H1 (cell line): ENCODE measurements at regions not wholly inside any gene's neighbourhood (a gene's known extent, or its start where the extent isn't known, plus 50 kb on each side); places are given as distances from the start of the nearest gene placed in this dataset.

Experiments
- CTCF ChIA-PET: fragments of 300-600 bp; sonication (Branson Sonifier 250); formaldehyde crosslinking; loops from one replicate; lab custom pipeline; 2021; ENCODE audit not compliant: partially characterized antibody; lab: Charles Lee
- POLR2A ChIA-PET: fragments of 300-600 bp; sonication (Branson Sonifier 250); formaldehyde crosslinking; loops from one replicate; lab custom pipeline; 2021; ENCODE audit warnings: inconsistent platforms; ENCODE audit not compliant: partially characterized antibody; lab: Charles Lee
- DNase-seq, 2 experiments: peaks; one replicate each; pipeline versions ENCODE4 v3.0.0 to v3.0.0-alpha.2; 2010 to 2022; ENCODE audit warnings: low spot score in 2 of 2, low read depth in 1 of 2, mixed read lengths in 1 of 2
- FAIRE-seq: peaks from 2 replicates; lab custom pipeline; 2011; peaks lifted over from hg19 to GRCh38; lab: Jason Lieb, UNC
- H2AFZ ChIP-seq: 2 replicates; pipeline ENCODE4 v1.8.1; 2012; ENCODE audit warnings: low read length, inconsistent platforms
- H2AK5ac ChIP-seq: 2 replicates; pipeline ENCODE4 v1.6.1; 2013; ENCODE audit warnings: low read depth, low read length
- H2BK120ac ChIP-seq: replicated peaks from 2 replicates; pipeline ENCODE3; 2013; ENCODE audit warnings: low read depth, low read length, inconsistent platforms
- H2BK12ac ChIP-seq: 2 replicates; pipeline ENCODE4 v1.6.1; 2013; ENCODE audit warnings: low read depth, low read length
- H2BK15ac ChIP-seq: 2 replicates; pipeline ENCODE4 v1.6.1; 2013; ENCODE audit warnings: low read length
- H2BK20ac ChIP-seq: 2 replicates; pipeline ENCODE4 v1.6.1; 2013; ENCODE audit warnings: low read length
- H2BK5ac ChIP-seq: 2 replicates; pipeline ENCODE4 v1.6.1; 2013; ENCODE audit warnings: low read depth, low read length
- H3K14ac ChIP-seq: 2 replicates; pipeline ENCODE4 v1.6.1; 2013; ENCODE audit warnings: inconsistent platforms; ENCODE audit not compliant: insufficient read length
- H3K18ac ChIP-seq: 2 replicates; pipeline ENCODE4 v1.6.1; 2013; ENCODE audit warnings: low read length; ENCODE audit errors: extremely low read depth
- H3K23ac ChIP-seq: 2 replicates; pipeline ENCODE4 v1.6.1; 2013; ENCODE audit warnings: inconsistent platforms; ENCODE audit not compliant: insufficient read length
- H3K23me2 ChIP-seq: 2 replicates; pipeline ENCODE4 v1.6.1; 2013; ENCODE audit warnings: low read depth, low read length
- H3K27ac ChIP-seq: 2 replicates; pipeline ENCODE4 v1.6.1; 2011; ENCODE audit warnings: low read depth, low read length, inconsistent platforms
- H3K27me3 ChIP-seq, 4 experiments: replicated peaks in 1 of 4; 1 replicate in 1 of 4; 2 replicates in 3 of 4; pipeline versions ENCODE4 v1.6.1 to v1.8.1; 2011 to 2013; ENCODE audit warnings: low read length in 3 of 4, mild to moderate bottlenecking in 3 of 4, inconsistent platforms in 2 of 4, mixed read lengths in 2 of 4, moderate library complexity in 1 of 4; ENCODE audit not compliant: control insufficient read depth in 3 of 4, insufficient read depth in 3 of 4; ENCODE audit errors: extremely low read depth in 1 of 4
- H3K36me3 ChIP-seq, 4 experiments: 2 replicates each; pipeline versions ENCODE4 v1.6.1 to v1.8.1; 2011 to 2013; ENCODE audit warnings: mild to moderate bottlenecking in 4 of 4, low read length in 3 of 4, moderate library complexity in 2 of 4, control low read depth in 1 of 4, inconsistent platforms in 1 of 4; ENCODE audit not compliant: insufficient read depth in 4 of 4, control insufficient read depth in 2 of 4
- H3K4ac ChIP-seq: replicated peaks from 2 replicates; pipeline ENCODE3; 2013; ENCODE audit warnings: low read length, low read depth, mixed read lengths, inconsistent platforms; ENCODE audit not compliant: insufficient read length
- H3K4me1 ChIP-seq, 4 experiments: replicated peaks in 1 of 4; 1 replicate in 1 of 4; 2 replicates in 3 of 4; pipeline versions ENCODE4 v1.6.1 to v1.8.1; 2011 to 2013; ENCODE audit warnings: low read length in 3 of 4, inconsistent platforms in 2 of 4, mixed read lengths in 1 of 4; ENCODE audit not compliant: insufficient read depth in 4 of 4, control insufficient read depth in 3 of 4
- H3K4me2 ChIP-seq, 2 experiments: 2 replicates each; pipeline versions ENCODE4 v1.6.1 to v1.8.1; 2011 to 2013; ENCODE audit warnings: low read depth in 2 of 2, low read length in 2 of 2, control low read depth in 1 of 2, inconsistent platforms in 1 of 2, mild to moderate bottlenecking in 1 of 2; ENCODE audit not compliant: insufficient read depth in 1 of 2
- H3K4me3 ChIP-seq, 4 experiments: fragments of 200-600, 300-600 bp in 1 of 4; sonication (generic), shearing (Covaris generic), sonication (Bioruptor Twin) in 1 of 4; 2 replicates each; pipeline versions ENCODE4 v1.5.1 to v1.8.1; 2011 to 2016; ENCODE audit warnings: low read length in 4 of 4, low read depth in 3 of 4, control low read depth in 2 of 4, inconsistent platforms in 2 of 4, mild to moderate bottlenecking in 2 of 4, mixed read lengths in 1 of 4, moderate library complexity in 1 of 4; ENCODE audit not compliant: insufficient read depth in 2 of 4; ENCODE audit errors: extremely low read depth in 1 of 4
- H3K56ac ChIP-seq: replicated peaks from 2 replicates; pipeline ENCODE3; 2013; ENCODE audit warnings: low read depth, mild to moderate bottlenecking, mixed read lengths, low read length, inconsistent platforms; ENCODE audit not compliant: insufficient read length
- H3K79me1 ChIP-seq: 2 replicates; pipeline ENCODE4 v1.6.1; 2013; ENCODE audit warnings: low read depth, low read length, control low read depth
- H3K79me2 ChIP-seq, 2 experiments: 2 replicates each; pipeline versions ENCODE4 v1.6.1 to v1.8.1; 2012 to 2013; ENCODE audit warnings: low read length in 2 of 2, mild to moderate bottlenecking in 2 of 2, inconsistent platforms in 1 of 2; ENCODE audit not compliant: insufficient read depth in 2 of 2, control insufficient read depth in 1 of 2
- H3K9ac ChIP-seq, 4 experiments: replicated peaks in 1 of 4; 1 replicate in 1 of 4; 2 replicates in 3 of 4; pipeline versions ENCODE4 v1.6.1 to v1.8.1; 2011 to 2013; ENCODE audit warnings: low read depth in 3 of 4, low read length in 3 of 4, control low read depth in 2 of 4, mild to moderate bottlenecking in 2 of 4, moderate library complexity in 2 of 4, inconsistent platforms in 1 of 4; ENCODE audit errors: extremely low read depth in 1 of 4
- H3K9me3 ChIP-seq, 2 experiments: 2 replicates each; pipeline versions ENCODE4 v1.6.1 to v1.8.1; 2012 to 2013; ENCODE audit warnings: mild to moderate bottlenecking in 2 of 2, moderate library complexity in 2 of 2, control low read depth in 1 of 2, inconsistent platforms in 1 of 2, low read depth in 1 of 2, low read length in 1 of 2, mixed read lengths in 1 of 2; ENCODE audit not compliant: insufficient read depth in 2 of 2
- H4K20me1 ChIP-seq, 2 experiments: replicated peaks in 1 of 2; 2 replicates each; pipeline versions ENCODE3 to v1.8.1; 2011 to 2013; ENCODE audit warnings: inconsistent platforms in 2 of 2, low read length in 2 of 2, mild to moderate bottlenecking in 1 of 2; ENCODE audit not compliant: insufficient read depth in 2 of 2, control insufficient read depth in 1 of 2
- H4K5ac ChIP-seq: 2 replicates; pipeline ENCODE4 v1.6.1; 2013; ENCODE audit warnings: low read length, low read depth, mixed read lengths, inconsistent platforms; ENCODE audit not compliant: insufficient read length
- H4K8ac ChIP-seq: 2 replicates; pipeline ENCODE4 v1.8.0; 2013; ENCODE audit warnings: mild to moderate bottlenecking, moderate library complexity, low read length, inconsistent platforms; ENCODE audit not compliant: insufficient read depth; ENCODE audit errors: extremely low read depth
- H4K91ac ChIP-seq: replicated peaks from 2 replicates; pipeline ENCODE3; 2013; ENCODE audit warnings: low read length, mixed read lengths, inconsistent platforms; ENCODE audit not compliant: insufficient read length
- CBX5 ChIP-seq: fragments of 300-800, 300-1000 bp; sonication (generic); IDR thresholded peaks from 2 replicates; pipeline ENCODE4 v1.7.1; 2016; ENCODE audit warnings: antibody characterized with exemption, low read length, low read depth
- CHD1 ChIP-seq: IDR thresholded peaks from 2 replicates; pipeline ENCODE4 v1.6.1; 2012; ENCODE audit warnings: low read depth, low read length, improper control_type of control experiment
- GTF2F1 ChIP-seq: IDR thresholded peaks from 2 replicates; pipeline ENCODE4 v1.6.1; 2012; ENCODE audit warnings: low read depth, low read length, improper control_type of control experiment, borderline replicate concordance
- KDM4A ChIP-seq: IDR thresholded peaks from one replicate; pipeline ENCODE4 v1.7.1; 2012; ENCODE audit warnings: low read depth, mild to moderate bottlenecking, moderate library complexity, low read length, inconsistent platforms; ENCODE audit not compliant: severe bottlenecking
- KDM5A ChIP-seq: fragments of 200-600 bp; IDR thresholded peaks from 2 replicates; pipeline ENCODE4 v1.7.1; 2012; ENCODE audit warnings: mild to moderate bottlenecking, low read length, inconsistent platforms, mixed read lengths
- MAFK ChIP-seq: IDR thresholded peaks from 2 replicates; pipeline ENCODE4 v1.6.1; 2012; ENCODE audit warnings: low read depth, mild to moderate bottlenecking, improper control_type of control experiment, low read length
- NANOG ChIP-seq: IDR thresholded peaks from 2 replicates; pipeline ENCODE4 v1.6.1; 2011; ENCODE audit warnings: low read length, low read depth, mild to moderate bottlenecking, inconsistent platforms; ENCODE audit not compliant: insufficient read depth, poor library complexity, severe bottlenecking
- RBBP5 ChIP-seq: IDR thresholded peaks from 2 replicates; pipeline ENCODE4 v1.7.1; 2012; ENCODE audit warnings: low read depth, mild to moderate bottlenecking, inconsistent platforms, low read length, moderate library complexity, borderline replicate concordance
- SP2 ChIP-seq: IDR thresholded peaks from 2 replicates; pipeline ENCODE4 v1.6.1; 2012; ENCODE audit warnings: mild to moderate bottlenecking, low read length, inconsistent platforms
- USF2 ChIP-seq: IDR thresholded peaks from 2 replicates; pipeline ENCODE4 v1.6.1; 2011; ENCODE audit warnings: low read length, improper control_type of control experiment
- YY1 ChIP-seq: IDR thresholded peaks from 2 replicates; pipeline ENCODE4 v1.6.1; 2011; ENCODE audit warnings: low read depth, mild to moderate bottlenecking, low read length
- WGBS, 2 experiments: shearing (Covaris generic) in 1 of 2; methylation state at CpG; one replicate each; pipeline versions ENCODE4 v1.1.6 to v1.1.7; 2013 to 2015; ENCODE audit warnings: low lambda C conversion rate in 2 of 2, mixed read lengths in 2 of 2, inconsistent platforms in 1 of 2, low coverage in 1 of 2, missing lambda C conversion rate in 1 of 2; ENCODE audit not compliant: insufficient replicate concordance in 2 of 2, insufficient coverage in 1 of 2, insufficient read length in 1 of 2; ENCODE audit errors: extremely low coverage in 1 of 2, missing lambda C conversion rate in 1 of 2; 5-methylcytosine and 5-hydroxymethylcytosine counted together
- TF ChIP-seq, protein P1 (sequence below): IDR thresholded peaks from 2 replicates; pipeline ENCODE4 v1.6.1; 2012; ENCODE audit warnings: low read length, inconsistent platforms

GRCh38 chr3:168988853-168989252 lies 674.7 kb downstream of the MECOM start:
- DNase-seq (no peak), FAIRE-seq (no peak)
- ChIA-PET CTCF (no interaction called here), POLR2A (no interaction called here)
- Histone ChIP-seq H4K20me1 (no peaks in the 10 kb centered on the region), H3K27me3 (no peaks in the 10 kb centered on the region), H2BK20ac (no peak overlapping the region), H4K5ac (no peak overlapping the region), H3K79me2 (no peaks in the 10 kb centered on the region), H3K4ac (no peak overlapping the region), H3K23ac (no peak overlapping the region), H3K9ac (no peak overlapping the region), H2AFZ (no peak overlapping the region), H2AK5ac (no peak overlapping the region), H3K18ac (no peak overlapping the region), H3K23me2 (no peaks in the 10 kb centered on the region), H4K91ac (no peak overlapping the region), H2BK12ac (no peak overlapping the region), H4K8ac (no peak overlapping the region), H3K4me2 (no peak overlapping the region), H3K56ac (no peak overlapping the region), H3K4me1 (no peaks in the 10 kb centered on the region), H3K79me1 (no peaks in the 10 kb centered on the region), H3K4me3 (no peak overlapping the region), H2BK120ac (no peak overlapping the region), H3K36me3 (no peaks in the 10 kb centered on the region), H3K14ac (no peak overlapping the region), H2BK15ac (no peak overlapping the region), H2BK5ac (no peak overlapping the region), H3K9me3 (no peaks in the 10 kb centered on the region), H3K27ac (no peak overlapping the region)
- 90% methylated on average over 1 of the region's 1 CpG; no CpG with 5 or more reads in 1 of the 2 experiments for WGBS, 2 experiments
- TF ChIP-seq SP2, result no peak
- TF ChIP-seq CHD1, result no peak
- TF ChIP-seq KDM4A, result no peak
- no peak for TF ChIP-seq USF2
- no peak for TF ChIP-seq CBX5
- TF ChIP-seq KDM5A, result no peak
- no peak for TF ChIP-seq RBBP5
- TF ChIP-seq GTF2F1, result no peak
- TF ChIP-seq MAFK, result no peak
- no peak for TF ChIP-seq YY1
- TF ChIP-seq NANOG, result no peak
- TF ChIP-seq, protein P1, sequence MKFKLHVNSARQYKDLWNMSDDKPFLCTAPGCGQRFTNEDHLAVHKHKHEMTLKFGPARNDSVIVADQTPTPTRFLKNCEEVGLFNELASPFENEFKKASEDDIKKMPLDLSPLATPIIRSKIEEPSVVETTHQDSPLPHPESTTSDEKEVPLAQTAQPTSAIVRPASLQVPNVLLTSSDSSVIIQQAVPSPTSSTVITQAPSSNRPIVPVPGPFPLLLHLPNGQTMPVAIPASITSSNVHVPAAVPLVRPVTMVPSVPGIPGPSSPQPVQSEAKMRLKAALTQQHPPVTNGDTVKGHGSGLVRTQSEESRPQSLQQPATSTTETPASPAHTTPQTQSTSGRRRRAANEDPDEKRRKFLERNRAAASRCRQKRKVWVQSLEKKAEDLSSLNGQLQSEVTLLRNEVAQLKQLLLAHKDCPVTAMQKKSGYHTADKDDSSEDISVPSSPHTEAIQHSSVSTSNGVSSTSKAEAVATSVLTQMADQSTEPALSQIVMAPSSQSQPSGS, result no peak
